Germinal center (tissue), 1 donor: ENCODE measurements at regions not wholly inside any gene's neighbourhood (a gene's known extent, or its start where the extent isn't known, plus 50 kb on each side); places are given as distances from the start of the nearest gene placed in this dataset.
"Not testable (repeated sequence)": the region's sequence is repeated elsewhere in the genome, so short reads cannot be mapped to it uniquely, and the experiment has no call there.

ENCODE experiments used
- DNase-seq: peaks from one replicate; pipeline ENCODE4 v3.0.0; 2012; ENCODE audit warnings: mixed read lengths, low spot score

DNA sequence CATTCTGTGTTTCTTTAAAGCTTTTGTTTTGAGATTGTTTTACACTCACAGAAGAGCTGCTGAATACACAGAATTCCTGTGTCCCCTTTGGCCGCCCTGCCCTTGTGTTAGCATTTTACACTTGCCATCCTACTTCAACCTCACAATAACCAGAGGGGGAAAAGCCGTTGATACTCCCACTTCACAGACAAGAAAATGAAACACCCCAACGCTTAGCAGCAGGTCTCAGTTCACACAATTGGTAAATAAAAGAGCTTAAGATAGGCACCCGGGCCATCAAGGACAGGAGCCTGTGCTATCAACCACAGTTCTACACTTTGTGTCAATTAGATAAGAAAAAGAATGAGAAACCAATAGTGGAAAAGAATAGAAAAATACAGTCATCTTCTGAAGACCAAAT lies 178.0 kb downstream of the SYK start:
- no peak for DNase-seq

DNA sequence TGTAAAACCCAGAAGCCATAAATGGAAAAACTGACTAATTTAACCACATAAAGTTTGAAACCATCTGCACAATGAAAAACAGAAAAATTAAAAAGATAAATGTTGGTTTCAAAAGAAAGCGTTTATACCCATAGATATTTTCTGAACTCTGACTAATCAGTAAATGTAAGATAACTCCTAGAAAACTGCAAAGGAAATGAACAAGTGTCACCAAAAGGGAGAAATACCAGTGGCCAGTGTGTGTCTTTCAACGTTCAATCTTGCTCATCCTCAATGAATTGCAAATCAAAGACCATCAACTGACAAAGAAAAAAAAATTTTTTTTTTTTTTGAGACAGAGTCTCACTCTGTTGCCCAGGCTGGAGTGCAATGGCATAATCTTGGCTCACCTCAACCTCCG lies 180.1 kb downstream of the SYK start:
- DNase-seq: no peak

DNA sequence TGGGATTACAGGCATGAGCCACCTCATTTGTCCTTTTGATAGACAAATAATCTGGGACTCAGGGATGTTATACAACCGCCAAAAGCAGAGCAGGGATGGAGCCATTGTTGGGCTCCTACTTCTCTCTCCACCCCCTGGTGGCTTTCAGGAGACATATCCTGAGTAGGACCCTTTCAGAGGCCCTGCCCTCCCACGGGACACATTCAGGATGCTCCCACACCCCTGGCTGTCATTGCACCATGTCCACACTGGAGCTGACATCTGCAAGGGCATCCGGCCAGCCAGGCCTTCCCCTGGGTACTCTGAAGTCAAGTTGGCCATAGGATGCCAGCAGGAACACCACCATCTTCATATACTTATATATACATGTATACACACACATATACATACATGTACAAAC lies 181.8 kb downstream of the SYK start:
- no peak for DNase-seq

DNA sequence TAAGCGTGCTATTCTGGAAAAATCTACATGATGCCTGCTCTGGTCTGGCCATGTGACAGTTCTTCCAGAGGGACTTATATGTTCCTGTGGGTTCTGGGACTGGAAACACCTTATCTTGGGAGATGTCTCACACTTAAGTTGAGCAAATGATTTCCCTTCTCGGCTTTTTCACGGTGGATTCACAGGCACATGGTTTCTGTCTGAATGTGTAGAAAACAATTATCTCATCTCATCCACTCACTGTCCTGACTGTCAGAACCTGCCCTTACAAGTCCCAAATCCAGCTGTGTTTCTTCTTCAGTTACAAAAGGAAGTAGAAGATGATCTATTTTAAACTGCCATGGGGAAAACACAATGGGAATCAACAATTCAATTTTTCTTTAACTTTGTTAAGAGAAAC lies 184.0 kb downstream of the SYK start:
- no peak for DNase-seq

DNA sequence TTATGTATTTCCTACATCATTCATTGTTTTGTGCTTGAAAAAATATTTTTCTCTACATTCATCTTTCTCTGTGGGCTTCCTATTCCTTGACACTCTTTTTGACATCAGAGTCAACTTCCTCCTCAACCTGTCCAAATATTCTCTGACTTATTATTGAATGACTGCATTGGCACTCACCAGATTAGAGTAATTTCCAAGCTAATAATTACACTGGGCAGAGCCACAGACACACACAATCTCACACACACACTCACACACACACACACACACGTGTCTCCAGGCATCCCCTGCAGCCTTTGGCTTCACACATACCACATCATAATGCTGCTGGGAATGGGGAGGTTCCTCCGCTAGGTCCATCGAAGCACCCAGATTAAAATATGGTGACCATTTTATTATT lies 184.5 kb downstream of the SYK start:
- DNase-seq: no peak

DNA sequence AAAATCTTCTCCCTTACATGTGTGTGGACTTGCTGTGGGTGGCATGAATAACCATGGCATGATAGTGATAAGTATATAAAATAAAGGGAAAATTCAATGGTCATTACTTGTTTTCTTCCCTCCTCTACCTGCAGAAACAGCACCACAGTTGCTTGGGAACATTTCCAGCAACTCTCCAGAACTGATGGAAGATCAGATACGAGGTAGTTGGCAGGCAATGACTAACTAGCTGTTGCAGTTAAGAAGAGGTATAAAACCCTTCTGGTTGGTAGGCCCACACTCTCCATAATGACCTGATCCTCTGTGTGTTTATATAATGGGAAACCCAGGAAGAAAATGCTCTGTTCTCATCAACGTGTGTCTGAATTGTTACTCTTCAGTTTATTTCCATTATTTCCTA lies 185.9 kb downstream of the SYK start:
- no peak for DNase-seq

DNA sequence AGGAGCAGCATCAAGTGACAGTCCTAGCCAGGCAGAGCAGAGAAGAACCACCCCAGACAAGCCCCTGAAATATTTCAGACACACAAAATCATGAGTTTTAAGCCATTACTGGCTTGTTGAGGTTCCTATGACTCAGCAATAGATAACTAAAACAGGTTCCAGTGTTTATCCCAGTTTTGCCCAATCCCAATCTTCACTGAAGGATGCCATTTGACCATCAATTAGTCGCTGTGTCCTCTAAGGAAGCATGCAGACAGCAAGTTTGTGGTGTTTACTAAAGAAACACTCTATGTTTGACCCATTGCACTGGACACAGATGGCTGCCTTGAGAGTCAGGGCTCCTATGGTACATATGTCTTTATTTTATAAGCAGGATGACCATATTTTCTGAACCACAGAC lies 186.7 kb downstream of the SYK start:
- DNase-seq: no peak

DNA sequence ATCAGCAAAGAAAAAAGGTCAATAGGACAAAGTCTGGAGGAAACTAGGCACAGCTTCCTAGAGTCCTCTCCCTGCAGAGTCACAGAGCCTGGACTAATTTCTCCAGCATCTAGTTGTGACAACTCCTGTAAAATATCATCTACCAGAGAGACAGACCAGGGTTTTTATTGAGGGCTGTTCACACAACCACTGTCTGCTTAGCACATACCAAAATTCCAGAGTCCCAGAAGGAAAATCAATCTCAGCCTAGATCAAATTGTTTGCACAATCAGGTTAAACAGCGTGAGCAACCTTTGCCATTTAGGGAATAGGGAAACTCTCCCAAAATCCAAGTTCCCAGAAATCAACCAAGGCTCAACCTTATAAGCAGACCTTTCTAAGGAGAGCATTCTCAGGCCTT lies 190.3 kb downstream of the SYK start:
- no peak for DNase-seq

DNA sequence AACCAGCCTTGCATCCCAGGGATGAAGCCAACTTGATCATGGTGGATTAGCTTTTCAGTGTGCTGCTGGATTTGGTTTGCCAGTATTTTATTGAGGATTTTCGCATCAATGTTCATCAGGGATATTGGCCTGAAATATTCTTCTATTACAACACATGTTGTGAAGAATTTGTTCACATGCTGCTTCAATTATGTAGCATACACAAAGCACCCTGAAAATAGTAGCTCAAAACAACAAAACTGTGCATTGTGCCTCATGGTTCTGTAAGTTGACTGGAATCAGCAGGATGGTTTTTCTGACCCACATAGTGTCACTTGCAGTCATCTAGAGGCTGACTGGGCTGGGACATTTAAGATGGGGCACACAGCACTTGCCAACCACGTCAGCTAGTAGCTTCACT lies 193.9 kb downstream of the SYK start:
- DNase-seq: no peak

DNA sequence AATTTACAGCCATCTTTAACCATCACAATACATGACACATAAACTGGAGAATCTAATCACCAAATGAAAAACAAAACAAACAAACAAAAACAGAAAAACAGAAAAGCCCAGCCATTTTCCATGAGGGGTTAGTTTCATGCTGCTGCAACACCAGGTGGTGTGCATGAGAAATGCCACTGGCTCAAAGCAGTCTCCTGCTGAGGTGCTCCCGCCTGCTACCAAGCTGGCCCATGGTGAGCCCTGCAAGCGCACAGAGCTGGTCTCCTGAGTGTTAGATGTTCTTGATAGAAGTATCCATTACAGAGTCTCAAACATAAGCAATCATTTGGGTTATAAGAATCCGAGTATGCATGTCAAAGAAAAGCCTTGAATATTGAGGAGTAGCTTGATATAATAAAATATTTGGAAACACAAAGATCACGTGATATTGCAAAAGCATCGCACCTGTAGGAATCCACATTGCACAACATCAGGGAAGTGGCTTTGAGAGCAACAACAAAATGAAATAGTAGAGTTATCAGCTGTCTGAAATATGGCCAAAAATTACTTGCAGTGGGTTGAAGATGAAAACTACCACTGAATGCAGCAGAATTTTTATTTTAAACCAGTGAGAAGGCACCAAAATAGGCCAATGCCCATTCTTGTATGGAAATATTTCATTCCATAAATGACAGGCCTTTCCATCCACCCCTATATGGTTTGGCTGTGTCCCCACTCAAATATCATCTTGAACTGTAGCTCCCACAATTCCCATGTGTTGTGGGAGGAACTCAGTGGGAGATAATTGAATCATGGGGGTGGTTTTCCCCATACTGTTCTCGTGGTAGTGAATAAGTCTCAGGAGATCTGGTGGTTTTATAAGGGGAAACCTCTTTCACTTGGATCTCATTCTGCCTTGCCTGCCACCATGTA lies 194.8 kb downstream of the SYK start:
- no peak for DNase-seq

DNA sequence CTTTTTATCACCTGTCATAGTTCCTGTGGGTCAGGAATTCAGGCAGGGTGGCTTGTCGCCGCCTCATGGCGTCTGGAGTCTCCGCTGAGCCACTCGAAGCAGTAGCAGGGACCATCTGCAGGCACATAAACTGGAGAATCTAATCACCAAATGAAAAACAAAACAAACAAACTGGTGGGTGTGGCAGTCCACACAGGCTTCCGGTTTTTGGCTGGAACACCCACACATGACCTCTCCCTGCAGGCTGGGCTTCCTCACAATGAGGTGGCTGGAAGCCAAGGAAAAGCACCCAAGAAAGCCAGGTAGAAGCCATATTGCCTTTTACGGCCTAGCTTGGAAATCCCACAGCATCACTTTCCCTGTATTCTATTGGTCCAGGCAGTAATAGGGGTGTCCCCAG lies 197.0 kb downstream of the SYK start:
- DNase-seq: no peak

DNA sequence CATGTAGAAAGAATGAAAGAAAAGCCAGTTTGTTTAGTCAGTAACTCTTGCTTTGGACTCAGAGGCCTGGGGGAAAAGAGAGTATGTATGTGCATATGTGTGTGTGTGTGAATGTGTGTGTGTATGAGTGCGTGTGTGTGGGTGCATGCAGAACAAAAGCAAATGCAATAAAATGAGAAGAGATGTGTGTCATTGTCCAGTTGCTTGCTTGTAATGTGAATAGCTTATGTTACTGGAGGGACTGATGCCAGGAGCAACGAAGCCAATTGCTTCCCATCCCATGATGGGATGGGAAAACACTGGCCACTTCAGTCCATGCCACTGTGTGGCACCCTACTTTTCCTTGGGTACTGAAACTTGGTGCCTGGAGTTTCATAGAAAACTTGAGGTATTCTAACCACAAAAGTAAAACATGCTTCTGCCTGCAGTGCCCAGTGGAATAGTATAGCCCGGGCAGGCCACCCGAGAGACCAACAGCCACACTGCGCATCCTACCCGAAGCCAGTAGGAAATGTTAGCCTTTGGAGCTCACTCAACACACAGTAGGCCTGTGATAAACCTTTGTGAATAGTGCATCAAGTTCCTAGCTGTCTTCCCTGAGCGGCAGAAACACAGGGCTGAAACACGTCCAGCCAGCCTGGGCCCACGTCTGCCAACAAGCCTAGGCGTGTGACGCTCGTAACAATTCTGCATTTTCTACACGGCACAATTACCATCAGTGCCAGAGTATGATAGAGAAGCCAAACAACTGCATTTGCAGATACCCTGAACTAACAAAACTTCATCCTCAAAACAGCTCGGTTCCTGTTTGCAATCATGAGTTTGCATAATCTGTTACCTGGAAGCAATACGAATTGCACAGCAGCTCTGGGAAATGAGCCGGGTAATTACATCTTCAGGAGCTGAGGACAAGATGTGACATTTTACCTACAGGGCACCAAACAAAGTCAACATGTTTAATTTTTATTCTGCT lies 198.1 kb downstream of the SYK start:
- no peak for DNase-seq

DNA sequence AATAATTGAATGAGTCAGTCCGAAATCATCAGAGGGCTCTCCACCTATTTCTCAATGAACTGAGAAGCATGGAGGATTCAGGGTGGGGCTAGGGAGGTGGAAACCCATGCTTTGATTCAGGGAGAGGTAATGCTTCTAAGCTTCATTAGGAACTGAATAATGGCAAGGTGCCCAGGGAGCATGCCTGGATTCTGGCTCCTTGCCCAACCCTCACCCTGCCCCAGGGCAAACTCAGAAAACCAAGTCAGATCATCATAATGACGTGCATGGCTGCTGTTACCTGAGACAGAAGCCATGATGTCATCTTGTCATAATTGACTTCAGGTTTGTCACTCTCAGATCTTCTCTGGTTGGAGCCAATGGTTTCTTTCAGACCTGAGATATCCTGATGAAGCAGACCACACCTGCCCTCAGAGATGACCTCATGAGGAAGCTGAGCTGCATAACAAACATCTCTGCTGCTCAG lies 199.6 kb downstream of the SYK start:
- DNase-seq: no peak

DNA sequence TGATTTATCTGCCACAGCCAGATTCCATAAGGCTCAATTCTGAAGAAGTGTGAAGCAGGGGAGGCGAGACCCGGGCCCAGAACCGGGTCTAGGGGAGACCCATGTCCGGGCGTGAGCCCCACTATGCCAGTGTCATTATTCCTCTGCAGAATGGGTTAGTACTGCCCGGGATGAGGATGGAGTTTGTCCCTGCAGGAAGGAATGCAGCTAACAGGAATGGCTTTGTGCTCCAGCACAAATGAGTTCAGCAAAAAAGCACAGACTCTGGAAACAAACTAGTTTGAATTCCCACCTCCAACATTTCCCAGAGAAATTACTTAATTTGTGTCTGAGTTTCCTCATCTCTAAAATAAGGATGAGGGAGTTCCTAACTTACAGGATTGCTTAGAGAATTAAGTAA lies 202.9 kb downstream of the SYK start:
- no peak for DNase-seq

DNA sequence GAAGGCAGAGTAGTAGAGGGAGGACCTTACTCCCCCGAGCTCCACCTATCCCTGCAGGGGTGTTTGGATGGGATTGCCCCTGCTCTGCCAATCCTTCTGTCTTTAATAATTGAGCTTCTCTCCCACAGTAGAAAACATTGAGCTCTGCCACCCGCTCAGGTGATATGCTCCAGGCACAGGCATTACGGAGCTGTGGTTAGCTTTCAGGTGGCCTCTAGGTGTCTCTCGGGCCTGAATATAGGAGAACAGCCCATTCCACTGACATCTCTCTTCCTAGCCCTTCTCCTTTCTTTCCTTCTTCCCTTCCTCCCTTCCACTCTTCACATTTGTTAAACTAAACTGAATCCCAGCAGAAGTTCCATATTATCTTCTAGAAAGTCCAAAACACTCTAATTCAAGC lies 203.4 kb downstream of the SYK start:
- DNase-seq: no peak

DNA sequence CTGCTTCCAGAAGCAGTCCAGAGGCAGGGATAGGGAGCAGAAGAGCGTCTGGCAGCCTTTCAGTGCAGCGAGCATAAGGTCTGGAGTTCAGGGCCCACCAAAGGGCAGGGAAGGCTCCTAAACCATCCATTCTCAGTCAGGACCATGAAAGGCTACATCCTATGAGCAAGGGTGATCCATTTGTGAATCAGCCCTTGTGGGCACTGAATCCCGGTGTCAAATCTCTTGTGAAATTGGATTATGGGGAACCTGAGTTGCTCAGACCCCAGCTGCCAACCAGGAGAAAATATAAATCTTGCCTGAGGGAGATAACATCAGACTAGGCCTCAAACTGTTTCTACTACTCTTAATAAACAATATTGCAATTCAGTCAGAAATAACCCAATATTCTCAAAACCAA lies 204.4 kb downstream of the SYK start:
- DNase-seq: no peak

DNA sequence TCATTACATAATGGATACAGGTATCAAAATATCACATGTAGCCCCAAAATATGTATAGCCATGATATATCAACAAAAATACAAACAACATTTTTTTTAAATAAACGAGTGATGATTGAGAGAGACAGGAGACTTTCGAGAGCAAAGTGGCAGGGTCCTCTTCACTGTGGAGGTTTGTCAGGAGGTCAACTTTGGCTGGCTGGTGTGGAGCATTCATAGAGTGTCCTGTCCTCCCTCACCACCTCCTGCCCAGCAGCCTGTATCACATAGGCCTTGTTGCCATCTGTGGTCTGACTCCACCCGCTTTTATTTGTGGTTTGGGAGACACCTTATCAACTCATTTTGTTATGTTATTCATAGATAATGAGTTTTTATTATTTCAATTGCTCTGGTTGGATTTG lies 206.9 kb downstream of the SYK start:
- DNase-seq: no peak

DNA sequence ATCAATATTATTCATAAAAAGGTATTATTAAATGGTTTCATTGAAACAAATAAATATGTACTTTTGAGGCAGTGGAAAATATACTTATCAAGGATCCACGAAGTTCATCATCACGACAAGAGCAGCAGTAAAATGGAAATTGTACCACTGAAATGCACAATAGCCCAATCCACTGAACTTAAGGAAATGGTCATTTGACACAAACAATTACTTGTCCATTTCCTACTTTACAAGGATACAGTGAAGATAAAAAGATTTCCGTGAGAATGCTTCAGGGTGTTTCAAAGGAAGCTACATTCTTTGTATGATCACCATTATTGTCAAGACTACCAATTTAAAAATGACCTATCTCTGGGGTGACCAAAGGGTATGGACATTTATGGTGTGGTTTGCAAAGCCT lies 210.3 kb downstream of the SYK start:
- DNase-seq: no peak

DNA sequence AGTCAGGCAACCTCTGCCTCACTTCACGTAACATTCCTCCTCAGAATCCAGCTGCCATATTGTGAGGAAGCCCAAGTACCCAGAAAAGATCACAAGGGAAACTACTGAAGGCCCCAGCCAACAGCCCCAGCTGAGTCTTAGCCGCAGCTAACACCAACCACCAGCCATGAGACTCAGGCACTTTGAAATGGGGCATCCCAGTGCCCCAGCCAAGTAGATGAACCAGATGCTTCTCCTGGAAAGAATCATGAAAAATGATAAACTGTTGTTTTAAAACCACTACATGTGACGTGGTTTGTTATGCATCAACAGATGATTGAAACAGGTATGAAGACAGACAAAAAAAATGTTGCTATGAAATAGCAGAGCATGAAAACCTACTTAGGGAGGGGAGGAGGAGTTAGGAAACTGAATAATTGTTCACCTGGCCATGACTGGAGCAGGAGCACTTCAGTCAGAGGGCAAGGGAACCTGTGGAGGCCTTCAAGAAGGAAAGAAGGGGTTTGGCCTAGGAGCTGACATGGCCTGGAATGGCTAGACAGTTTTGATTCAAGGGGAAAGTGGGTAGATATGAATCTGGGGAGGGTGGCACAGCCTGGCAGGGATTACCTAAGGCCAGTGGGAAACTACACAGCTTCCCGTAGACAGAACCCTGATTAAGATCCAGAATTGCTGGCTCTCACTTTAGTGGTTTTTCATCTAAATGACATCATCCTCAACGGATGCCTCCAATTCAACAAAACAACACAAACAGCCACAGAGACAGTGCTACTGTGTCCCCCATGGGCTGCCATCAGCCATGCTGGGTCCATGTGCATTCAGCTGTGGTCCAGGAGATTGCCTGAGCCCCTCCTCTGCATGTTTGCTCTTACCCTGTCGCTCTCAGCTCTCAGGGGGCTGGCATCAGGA lies 211.6 kb downstream of the SYK start:
- no peak for DNase-seq

DNA sequence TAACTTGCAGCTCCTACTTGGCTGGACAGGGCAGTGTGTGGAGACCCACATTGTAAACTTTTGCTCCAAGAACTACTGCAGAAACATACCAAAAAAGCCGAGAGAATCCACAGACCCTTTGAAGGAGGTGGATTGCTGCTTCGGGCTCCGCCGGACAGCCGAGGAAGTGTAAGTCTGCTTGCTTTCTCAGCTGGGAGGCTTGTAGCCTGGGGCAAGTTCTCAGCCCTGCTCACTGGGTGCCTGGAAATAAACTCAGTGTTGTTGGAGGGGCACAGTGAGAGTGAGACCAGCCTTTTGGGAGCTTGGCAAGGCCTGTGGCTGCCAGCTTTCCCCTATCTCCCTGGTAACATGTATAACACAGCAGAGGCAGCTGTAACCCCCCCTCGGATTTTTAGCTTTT lies 215.6 kb downstream of the SYK start:
- no peak for DNase-seq

DNA sequence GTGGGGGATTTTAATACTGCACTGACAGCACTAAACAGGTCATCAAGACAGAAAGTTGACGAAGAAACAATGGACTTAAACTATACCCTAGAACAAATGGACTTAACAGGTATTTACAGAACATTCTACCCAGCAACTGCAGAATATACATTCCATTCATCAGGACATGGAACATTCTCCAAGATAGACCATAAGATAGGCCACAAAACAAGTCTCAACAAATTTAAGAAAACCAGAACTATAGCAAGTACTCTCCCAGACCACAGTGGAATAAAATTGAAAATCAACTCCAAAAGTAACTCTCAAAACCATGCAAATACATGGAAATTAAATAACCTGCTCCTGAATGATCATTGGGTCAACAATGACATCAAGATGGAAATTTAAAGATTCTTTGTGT lies 218.3 kb downstream of the SYK start:
- DNase-seq: not testable (repeated sequence)

DNA sequence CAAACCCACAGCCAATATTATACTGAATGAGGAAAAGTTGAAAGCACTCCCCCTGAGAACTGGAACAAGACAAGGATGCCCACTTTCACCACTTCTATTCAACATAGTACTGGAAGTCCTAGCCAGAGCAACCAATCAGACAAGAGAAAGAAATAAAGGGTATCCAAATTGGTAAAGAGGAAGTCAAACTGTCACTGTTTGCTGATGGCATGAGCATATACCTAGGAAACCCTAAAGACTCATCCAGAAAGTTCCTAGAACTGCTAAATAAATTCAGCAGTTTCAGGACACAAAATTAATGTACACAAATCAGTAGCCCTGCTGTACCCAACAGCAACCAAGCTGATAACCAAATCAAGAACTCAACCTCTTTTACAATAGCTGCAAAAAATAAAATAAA lies 220.0 kb downstream of the SYK start:
- DNase-seq: not testable (repeated sequence)
